GM19099 (cell line): ENCODE measurements at regions not wholly inside any gene's neighbourhood (a gene's known extent, or its start where the extent isn't known, plus 50 kb on each side); places are given as distances from the start of the nearest gene placed in this dataset.

Experiments used
- POLR2A ChIP-seq: IDR thresholded peaks from 3 replicates; pipeline ENCODE4 v1.6.1; 2011; ENCODE audit warnings: low read depth; ENCODE audit not compliant: insufficient read length; ENCODE audit errors: extremely low read depth

DNA sequence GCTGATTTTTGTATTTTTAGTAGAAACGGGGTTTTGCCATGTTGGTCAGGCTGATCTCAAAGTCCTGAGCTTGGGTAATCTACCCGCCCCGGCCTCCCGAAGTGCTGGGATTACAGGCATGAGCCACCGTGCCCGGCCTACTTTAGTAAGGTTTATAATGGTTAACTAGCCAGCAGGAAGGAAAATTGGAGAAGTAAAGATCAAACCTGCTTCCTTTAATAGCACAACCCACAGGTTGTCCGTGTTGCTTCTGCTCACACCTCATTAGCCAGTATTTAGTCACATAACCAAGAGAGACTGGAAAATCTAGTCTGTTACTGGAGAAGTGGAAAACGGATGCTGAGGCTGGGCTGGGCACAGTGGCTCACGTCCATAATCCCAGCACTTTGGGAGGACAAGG, 51.9 kb upstream of the TBL1XR1 start:
- TF ChIP-seq POLR2A, result no peak

DNA sequence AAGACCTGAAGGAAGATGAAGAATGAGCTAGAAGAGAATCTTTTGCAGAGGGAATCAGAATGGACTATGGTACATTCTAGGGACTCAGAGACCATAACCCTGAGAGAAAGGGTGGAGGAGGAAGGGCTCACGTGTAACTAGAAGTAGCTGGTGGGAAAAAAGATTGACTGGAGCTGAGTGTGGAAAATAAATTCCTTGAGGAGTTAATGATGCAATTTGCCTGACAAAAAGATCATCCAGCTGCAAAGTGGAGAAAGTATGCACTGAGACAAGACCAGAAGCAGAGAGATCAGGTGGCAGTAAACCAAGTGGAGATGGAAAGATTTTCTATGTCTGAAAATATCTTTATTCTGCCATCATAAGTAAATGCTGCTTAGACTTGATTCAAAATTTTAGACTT, 52.9 kb upstream of the TBL1XR1 start:
- no peak for TF ChIP-seq POLR2A

DNA sequence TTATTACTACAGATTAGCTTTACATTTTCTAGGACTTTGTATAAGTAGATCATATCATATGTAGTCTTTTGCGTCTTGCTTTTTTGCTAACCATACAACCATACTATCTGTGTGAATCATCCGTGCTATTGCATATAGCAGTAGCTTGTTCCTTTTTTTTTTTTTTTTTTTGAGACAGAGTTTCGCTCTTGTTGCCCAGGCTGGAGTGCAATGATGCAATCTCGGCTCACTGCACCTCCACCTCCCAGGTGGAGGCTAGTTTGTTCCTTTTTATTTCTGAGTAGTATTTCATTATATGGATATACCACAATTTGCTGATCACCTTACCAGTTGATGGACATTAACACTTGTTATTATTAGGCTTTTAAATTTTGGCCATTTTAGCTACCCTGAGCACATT, 54.5 kb upstream of the TBL1XR1 start:
- no peak for TF ChIP-seq POLR2A

DNA sequence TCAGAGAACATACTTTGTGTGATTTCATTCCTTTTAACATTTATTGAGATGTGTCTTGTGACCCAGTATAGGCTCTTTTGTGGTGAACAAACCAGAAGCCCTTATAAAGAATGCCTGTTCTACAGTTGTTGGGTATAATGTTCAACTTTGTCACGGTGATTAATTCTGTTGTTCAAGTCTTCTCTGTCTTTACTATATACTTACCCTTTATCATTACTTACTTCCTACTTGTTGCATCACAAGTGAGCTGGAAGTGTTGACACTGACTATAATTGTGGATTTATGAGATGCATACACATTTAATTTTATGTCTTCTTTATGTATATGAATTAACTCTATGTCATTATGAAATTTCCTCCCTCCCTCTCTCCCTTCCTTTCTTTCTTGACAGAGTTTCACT, 59.7 kb upstream of the TBL1XR1 start:
- TF ChIP-seq POLR2A, result no peak

DNA sequence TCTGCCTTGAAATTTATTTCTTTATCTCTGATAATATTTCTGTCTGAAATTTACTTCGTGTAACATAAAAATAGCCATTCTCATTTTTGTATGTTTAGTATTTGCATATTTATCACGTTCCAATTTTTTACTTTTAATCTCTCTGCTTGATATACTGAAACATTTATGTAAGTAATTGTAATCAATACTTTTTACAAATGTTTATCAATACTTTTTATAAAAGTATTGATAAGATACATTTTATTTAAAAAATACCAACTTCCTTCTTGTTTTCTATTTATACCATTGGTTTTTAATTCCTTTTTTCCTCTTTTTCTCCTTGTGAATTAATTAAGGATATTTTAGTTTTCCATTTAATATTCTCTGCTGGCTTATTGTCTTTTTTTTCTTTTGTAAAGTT, 60.3 kb upstream of the TBL1XR1 start:
- TF ChIP-seq POLR2A, result no peak

DNA sequence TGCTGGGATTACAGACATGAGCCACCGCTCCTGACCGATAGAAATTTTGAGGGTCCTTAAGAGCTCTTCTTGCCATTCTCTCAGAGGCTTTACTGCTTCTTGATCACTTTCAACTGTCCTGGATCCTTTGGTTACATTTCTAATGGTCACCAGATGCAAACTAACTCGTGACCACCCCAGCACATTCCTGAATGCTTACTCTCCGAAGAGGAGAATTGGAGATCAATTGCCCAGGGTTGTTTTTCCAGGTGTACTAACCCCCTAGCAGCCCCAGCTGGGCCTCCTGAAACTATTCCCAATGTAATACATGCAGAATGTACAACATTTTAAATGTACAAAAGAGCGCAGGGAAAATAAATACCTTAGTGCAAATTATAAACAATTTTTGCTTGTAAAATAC, 65.1 kb upstream of the TBL1XR1 start:
- TF ChIP-seq POLR2A, result no peak

DNA sequence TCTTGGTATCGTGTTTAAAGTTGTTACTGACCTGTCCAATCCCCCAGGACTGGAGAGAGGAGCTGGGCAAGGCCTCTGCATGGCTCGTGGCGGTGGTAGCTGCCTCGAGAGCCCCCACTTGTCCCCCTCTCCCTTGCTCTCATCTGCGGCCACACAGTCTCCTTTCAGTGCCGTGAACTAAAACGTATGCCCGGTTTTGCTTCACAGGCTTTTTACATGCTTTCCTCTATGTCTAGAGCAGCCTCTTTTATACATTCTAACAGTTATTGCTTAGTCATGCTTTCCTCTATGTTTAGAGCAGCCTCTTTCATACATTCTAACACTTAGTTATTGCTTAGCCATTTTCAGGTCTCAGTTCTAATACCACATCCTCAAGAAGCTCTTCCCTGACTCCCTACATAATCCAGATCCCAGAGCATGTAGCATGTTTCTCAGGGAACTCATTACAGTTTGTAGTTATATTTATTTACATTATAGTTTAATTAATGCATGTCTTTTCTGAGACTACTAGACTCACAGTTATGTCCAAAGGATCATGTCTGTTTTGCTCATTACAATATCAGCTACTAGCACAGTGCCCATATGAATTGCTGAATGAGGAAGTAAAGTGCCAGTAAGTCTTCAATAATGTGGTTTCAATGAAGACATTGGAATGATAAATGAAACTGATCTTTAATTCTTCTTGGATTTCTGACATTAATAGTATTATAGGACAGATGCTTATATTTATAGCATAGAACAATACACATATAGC, 66.5 kb upstream of the TBL1XR1 start:
- no peak for TF ChIP-seq POLR2A

DNA sequence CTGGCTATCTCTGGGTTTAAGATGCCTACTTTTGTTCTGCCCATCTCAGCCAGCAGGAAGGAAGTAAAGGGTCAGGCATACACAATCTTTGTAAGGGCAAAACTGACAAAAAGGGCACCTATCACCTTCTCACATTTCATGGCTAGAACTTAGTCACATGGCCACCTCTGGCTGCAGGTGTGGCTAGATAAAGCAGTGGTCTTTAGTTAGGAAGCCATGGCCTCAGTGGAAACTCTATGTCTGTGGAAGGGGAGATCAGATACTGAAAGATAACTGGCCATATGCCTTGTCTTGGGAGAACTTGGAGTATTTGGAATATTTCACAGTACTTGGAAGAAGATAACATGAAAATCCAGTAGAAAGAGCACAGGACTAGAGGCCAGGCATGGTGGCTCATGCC, 80.7 kb upstream of the TBL1XR1 start:
- TF ChIP-seq POLR2A, result no peak

DNA sequence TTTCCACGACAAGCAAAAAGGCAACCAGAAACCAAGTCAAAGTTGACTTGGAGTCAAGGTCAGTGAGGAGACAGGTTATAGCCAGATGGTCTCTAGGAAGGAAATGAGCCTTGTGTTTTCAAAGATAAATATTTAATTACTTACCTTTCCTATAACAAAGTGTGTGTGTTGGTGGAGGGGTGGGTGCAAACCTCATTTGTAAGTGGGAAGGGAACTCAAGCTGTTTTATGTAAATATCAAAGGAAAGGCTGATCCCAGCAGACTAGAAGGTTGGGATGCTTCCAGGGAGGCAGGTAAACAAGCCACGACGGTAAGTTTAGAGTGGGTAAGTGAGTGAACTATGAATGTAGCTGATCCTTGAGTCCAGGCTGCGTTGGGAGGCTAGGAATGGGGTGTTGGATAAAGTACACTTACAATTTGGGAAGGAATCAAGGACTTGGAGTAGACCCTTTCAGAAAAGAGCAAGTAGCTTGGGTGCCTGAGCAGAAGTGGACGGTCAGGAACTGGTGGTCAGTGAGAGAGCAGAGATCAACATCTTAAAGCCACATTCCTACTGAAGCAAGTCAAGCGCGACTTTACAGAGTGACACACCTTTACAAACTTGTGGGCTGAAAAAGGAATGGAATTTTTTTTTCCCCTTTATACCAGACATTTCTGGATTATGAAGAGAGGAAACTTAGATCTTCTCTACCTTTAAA, 82.0 kb upstream of the TBL1XR1 start:
- TF ChIP-seq POLR2A, result no peak

DNA sequence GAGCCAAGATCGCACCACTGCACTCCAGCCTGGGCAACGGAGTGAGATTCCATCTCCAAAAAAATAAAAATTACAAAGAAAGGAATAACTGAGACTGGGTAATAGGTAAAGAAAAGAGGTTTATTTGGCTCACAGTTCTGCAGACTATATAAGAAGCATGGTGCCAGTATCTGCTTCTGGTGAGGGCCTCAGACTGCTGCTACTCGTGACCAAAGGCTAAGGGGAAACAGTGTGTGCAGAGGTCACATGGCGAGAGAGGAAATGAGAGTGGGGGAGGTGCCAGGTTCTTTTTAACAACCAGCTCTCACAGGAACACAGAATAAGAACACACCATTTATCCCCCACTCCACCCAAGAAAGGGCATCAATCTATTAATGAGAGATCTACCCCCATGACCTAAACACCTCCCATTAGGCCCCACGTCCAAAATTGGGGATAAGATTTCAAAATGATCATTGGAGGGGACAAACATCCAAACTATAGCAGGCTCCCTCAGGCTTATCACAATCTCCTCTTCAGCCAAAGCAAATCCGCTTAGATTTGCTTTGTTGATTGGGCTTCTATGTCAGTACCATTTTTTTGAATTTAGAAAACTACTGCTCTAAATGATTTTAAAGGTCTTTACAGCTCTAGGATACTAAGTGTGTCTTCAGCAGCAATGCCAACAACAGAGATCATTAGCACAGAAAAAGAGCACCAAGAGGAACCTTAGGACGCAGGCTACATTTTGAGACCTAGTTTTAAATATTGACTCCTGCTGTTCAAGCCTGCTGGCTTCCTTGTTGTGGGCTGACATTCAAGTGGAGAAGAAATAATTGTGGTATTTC, 84.2 kb upstream of the TBL1XR1 start:
- TF ChIP-seq POLR2A, result no peak

DNA sequence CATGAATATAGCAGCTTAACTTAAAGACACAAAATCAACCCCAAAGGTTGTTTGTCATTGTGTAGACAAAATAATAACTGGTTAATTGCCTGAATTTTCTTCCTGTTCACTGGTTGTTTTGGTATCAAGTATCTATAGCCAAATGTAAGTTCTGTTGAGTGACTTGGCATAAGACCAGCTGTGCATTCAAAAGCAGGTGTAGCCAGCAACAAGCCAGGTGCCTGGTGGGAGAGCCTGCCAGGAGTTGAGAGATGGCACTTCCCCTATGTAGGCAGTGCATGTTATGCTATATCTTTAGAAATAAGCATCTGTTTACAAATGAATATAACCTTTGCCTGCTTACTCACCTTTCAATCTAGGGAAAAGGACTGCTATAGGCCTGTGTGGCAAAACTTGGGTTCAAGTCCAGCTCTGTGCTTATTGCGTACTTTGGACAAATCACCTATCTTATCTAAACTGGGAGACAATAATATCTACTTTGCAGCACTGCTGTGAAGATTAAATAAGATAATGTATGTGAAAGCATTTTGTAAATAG, 84.9 kb upstream of the TBL1XR1 start:
- no peak for TF ChIP-seq POLR2A

DNA sequence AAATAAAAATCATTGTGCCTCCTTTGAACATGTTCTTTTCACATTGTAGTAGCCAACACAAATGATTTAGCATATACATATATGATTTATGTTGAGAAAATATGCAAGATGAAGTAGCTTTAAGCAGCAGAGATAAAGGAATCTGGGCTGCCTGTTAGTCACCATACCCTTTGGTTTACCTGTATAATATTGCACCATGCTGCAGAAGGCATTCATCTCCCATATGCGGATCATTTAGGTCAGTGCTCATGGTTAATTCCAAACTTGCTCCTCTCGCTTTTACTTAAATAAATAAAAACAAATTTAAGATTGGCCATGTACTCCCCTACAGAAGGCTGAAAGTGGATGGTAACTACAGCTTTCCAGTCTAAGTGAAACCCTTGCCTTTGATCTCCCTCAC, 86.7 kb upstream of the TBL1XR1 start:
- no peak for TF ChIP-seq POLR2A

DNA sequence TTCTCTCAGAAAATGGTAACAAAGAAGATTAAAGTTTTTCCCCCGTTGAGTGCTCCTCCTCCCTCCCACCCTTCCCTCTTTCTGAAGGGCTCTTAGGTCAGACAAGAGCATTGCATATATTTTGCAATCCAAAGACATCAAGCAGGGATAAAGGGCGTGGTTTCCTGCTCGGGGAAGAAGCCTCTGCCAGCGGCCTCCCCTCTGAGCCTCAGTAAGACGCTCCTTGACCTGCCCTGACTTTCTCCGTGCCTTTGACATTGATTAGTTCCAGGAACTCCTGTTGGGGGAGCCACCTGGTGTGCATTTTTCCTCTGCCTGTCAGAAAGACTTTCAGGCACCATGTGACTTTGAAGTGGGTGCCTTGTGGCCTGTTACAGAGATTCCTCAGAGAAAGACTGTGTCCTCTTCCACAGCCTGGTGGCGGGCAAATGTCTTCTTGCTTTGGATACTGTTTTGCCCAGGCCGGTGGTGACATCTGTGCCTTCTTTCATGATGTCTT, 87.2 kb upstream of the TBL1XR1 start:
- no peak for TF ChIP-seq POLR2A

DNA sequence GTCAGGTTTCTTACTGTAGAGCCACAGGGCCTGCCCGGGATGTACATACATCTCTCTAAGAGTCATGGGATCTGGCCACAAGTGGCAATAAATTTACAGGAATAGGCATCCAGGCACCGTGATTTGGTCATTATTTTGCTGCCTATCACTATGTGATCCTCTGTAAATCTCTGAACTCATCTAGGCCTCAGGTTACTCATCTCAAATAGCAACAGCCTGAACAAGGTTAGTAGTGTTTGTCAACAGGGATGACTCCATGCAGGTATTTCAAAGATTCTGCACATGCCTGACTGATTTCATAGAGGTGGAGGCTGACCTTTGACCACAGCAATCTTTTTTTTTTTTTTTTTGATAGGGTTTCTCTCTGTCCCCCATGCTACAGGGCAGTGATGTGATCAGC, 88.8 kb upstream of the TBL1XR1 start:
- no peak for TF ChIP-seq POLR2A

DNA sequence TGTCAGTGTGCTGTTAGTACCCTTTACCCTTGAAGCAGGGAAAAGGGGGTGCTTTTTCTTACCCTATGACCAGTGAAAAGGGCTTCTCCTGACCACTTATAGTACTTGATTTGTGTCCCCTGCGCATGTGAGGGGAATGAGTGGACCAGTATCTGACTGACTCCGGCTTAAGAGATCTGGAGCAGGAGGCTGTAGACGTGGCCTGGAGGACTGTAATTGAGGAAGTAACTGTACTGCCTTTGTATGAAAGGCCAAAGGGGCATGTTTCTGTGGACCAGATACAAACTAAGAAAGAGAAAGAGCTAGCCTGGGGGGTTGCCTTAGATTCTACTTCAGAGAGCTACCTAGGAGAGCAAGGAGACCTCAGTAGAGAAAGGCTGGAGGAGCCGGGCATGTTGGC, 89.9 kb upstream of the TBL1XR1 start:
- TF ChIP-seq POLR2A, result no peak
